BJ (cell line): ENCODE measurements at regions not wholly inside any gene's neighbourhood (a gene's known extent, or its start where the extent isn't known, plus 50 kb on each side); places are given as distances from the start of the nearest gene placed in this dataset.

Source experiments
- CTCF ChIA-PET: fragments of 350-600 bp; formaldehyde crosslinking; extraction: SDS; loops from one replicate; lab custom pipeline; 2021; ENCODE audit warnings: antibody characterized with exemption, inconsistent platforms; lab: Yijun Ruan, JAX
- POLR2A ChIA-PET: fragments of 300-600 bp; sonication (Branson Sonifier 250); formaldehyde crosslinking; extraction: SDS; loops from one replicate; lab custom pipeline; 2021; ENCODE audit warnings: antibody characterized with exemption; lab: Charles Lee
- DNase-seq: peaks from one replicate; pipeline ENCODE4 v3.0.0-alpha.2; 2011; ENCODE audit warnings: low read depth
- H3K27me3 ChIP-seq: 2 replicates; pipeline ENCODE4 v1.6.0; 2011; ENCODE audit warnings: low read length; ENCODE audit not compliant: control insufficient read depth, insufficient read depth
- H3K36me3 ChIP-seq: 2 replicates; pipeline ENCODE4 v1.5.1; 2011; ENCODE audit warnings: low read length; ENCODE audit not compliant: control insufficient read depth, insufficient read depth
- H3K4me3 ChIP-seq: 2 replicates; pipeline ENCODE4 v1.5.1; 2011; ENCODE audit warnings: low read depth, mild to moderate bottlenecking, control low read depth, low read length
- CTCF ChIP-seq: IDR thresholded peaks from 2 replicates; pipeline ENCODE4 v1.5.1; 2011; ENCODE audit warnings: low read depth, mild to moderate bottlenecking, control low read depth, inconsistent platforms, low read length, moderate library complexity; ENCODE audit not compliant: insufficient read depth

- POLR2A ChIA-PET: no interaction called here
- DNase-seq: no peak
- no peak overlapping the region for H3K4me3 ChIP-seq
Measured at GRCh38 chr9:81470864-81471263, 218.5 kb downstream of the TLE1 start.

GRCh38 chr9:81468084-81468595 lies 221.2 kb downstream of the TLE1 start:
- no peak overlapping the region for H3K4me3 ChIP-seq
- H3K27me3 ChIP-seq: no peaks in the 10 kb centered on the region; the same call in 1 of the 2 replicates
- no peak for TF ChIP-seq CTCF
- DNase-seq: no peak
- ChIA-PET CTCF (no interaction called here), POLR2A (no interaction called here)
- H3K36me3 ChIP-seq: no peaks in the 10 kb centered on the region

More at GRCh38 chr9:81470864-81471263, 218.5 kb downstream of the TLE1 start:
- no peak for TF ChIP-seq CTCF
- Histone ChIP-seq H3K27me3 (no peaks in the 10 kb centered on the region; the same call in 1 of the 2 replicates), H3K36me3 (no peaks in the 10 kb centered on the region)
- CTCF ChIA-PET: no interaction called here

- ChIA-PET CTCF (no interaction called here), POLR2A (no interaction called here)
- no peaks in the 10 kb centered on the region; the same call in 1 of the 2 replicates for H3K27me3 ChIP-seq
- H3K4me3 ChIP-seq: no peak overlapping the region
- no peak for DNase-seq
- H3K36me3 ChIP-seq: no peaks in the 10 kb centered on the region
- no peak for TF ChIP-seq CTCF
Measured at GRCh38 chr9:81466981-81467380, 222.4 kb downstream of the TLE1 start.

GRCh38 chr9:81465468-81466011 lies 223.8 kb downstream of the TLE1 start:
- no peak for DNase-seq
- H3K36me3 ChIP-seq: no peaks in the 10 kb centered on the region
- TF ChIP-seq CTCF: peak; percentile 23; the same call in 1 of the 2 replicates
- no peak overlapping the region for H3K4me3 ChIP-seq
- H3K27me3 ChIP-seq: no peaks in the 10 kb centered on the region; the same call in 1 of the 2 replicates
- ChIA-PET POLR2A (no interaction called here), CTCF (interaction anchor here (1.0 to 2.2 kb wide), 5 partner anchors 8 to 1141 kb away, joined by 3 to 11 read pairs (median 5); no protein-coding TSS in a partner anchor)

GRCh38 chr9:81462801-81463200 lies 226.5 kb downstream of the TLE1 start:
- Histone ChIP-seq H3K36me3 (no peaks in the 10 kb centered on the region), H3K27me3 (no peaks in the 10 kb centered on the region; the same call in 1 of the 2 replicates), H3K4me3 (no peak overlapping the region)
- ChIA-PET CTCF (interaction anchor here (0.6 to 0.7 kb wide), 2 partner anchors 29 to 386 kb away, joined by 3 to 4 read pairs; no protein-coding TSS in a partner anchor), POLR2A (no interaction called here)
- DNase-seq: peak; percentile 57
- no peak for TF ChIP-seq CTCF
